ENCODE measurements at regions not wholly inside any gene's neighbourhood (a gene's known extent, or its start where the extent isn't known, plus 50 kb on each side); places are given as distances from the start of the nearest gene placed in this dataset.
"Not testable (repeated sequence)": the region's sequence is repeated elsewhere in the genome, so short reads cannot be mapped to it uniquely, and the experiment has no call there.

DNA sequence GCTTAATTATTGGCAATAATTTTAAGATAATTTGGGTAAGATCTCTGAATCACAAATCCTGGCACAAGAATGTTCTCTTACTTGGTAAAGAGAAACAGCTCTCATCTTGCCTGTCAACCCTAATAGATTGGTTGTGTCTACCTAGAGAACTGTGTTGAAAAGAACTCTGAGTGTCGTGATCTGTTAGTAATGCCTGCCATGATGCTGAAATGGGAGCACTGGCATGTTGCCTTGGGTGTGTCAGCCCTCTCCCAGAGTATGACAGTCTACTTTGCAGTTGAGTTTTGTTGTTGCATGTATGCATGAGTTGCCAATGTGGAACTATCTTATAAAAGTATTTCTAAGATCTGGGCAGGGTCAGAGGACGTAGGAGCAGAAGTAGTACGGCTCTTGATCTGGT lies 221.4 kb downstream of the MAF start:
- no peak overlapping the region for H3K9ac ChIP-seq (ENCODE audit: low read length)
- H3K79me1 ChIP-seq (replicated peaks; ENCODE audit: low read length, poor library complexity, severe bottlenecking), result no peaks in the 10 kb centered on the region
- H2BK120ac ChIP-seq (ENCODE audit: low read depth, low read length), result no peak overlapping the region
- no peak overlapping the region for H3K4ac ChIP-seq (ENCODE audit: low read depth in 1 of 2, low read length in 2 of 2)
- no peak overlapping the region for H2BK12ac ChIP-seq (ENCODE audit: low read length in 2 of 2)
- no peak overlapping the region for H3K18ac ChIP-seq (ENCODE audit: low read depth in 1 of 2, low read length in 2 of 2)
- H2AFZ ChIP-seq (ENCODE audit: low read depth, low read length), result no peak overlapping the region
- 64% methylated on average over 1 of the region's 3 CpGs for WGBS
- no peaks in the 10 kb centered on the region for H3K9me3 ChIP-seq (ENCODE audit: control insufficient read depth, low read length)
- H3K27ac ChIP-seq (ENCODE audit: low read length, poor library complexity, severe bottlenecking), result no peak overlapping the region
- no peak overlapping the region for H2BK5ac ChIP-seq (ENCODE audit: low read depth, low read length, poor library complexity, severe bottlenecking)
- H3K23ac ChIP-seq (ENCODE audit: low read length in 2 of 2), result no peak overlapping the region
- DNase-seq, result no peak
- H3K4me3 ChIP-seq (ENCODE audit: insufficient read depth in 1 of 2, low read depth in 1 of 2, low read length in 2 of 2), result no peak overlapping the region
- no peaks in the 10 kb centered on the region for H3K4me1 ChIP-seq (ENCODE audit: control insufficient read depth, insufficient read depth, low read depth, low read length)
- H4K91ac ChIP-seq (ENCODE audit: low read length), result no peak overlapping the region
- no peak overlapping the region for H4K8ac ChIP-seq (ENCODE audit: low read length)
- no peaks in the 10 kb centered on the region for H3K27me3 ChIP-seq (ENCODE audit: control insufficient read depth in 1 of 2, insufficient read depth in 1 of 2, low read length in 2 of 2)
- H3K36me3 ChIP-seq (ENCODE audit: control insufficient read depth in 1 of 2, insufficient read depth in 2 of 2, low read depth in 1 of 2, low read length in 2 of 2), result no peaks in the 10 kb centered on the region
- H3K4me2 ChIP-seq (ENCODE audit: low read length, poor library complexity, severe bottlenecking), result no peak overlapping the region
- H2AK5ac ChIP-seq (ENCODE audit: low read length, severe bottlenecking), result no peak overlapping the region
- no peak overlapping the region for H3K14ac ChIP-seq (ENCODE audit: low read length in 2 of 2)
- no peak overlapping the region for H2BK15ac ChIP-seq (ENCODE audit: low read depth, poor library complexity, severe bottlenecking)

GRCh38 chr16:79377082-79377481 lies 223.5 kb downstream of the MAF start:
- H3K23ac ChIP-seq (ENCODE audit: low read length in 2 of 2); H3K4me3 ChIP-seq (ENCODE audit: insufficient read depth in 1 of 2, low read depth in 1 of 2, low read length in 2 of 2); H2BK15ac ChIP-seq (ENCODE audit: low read depth, poor library complexity, severe bottlenecking); H3K36me3 ChIP-seq (ENCODE audit: control insufficient read depth in 1 of 2, insufficient read depth in 2 of 2, low read depth in 1 of 2, low read length in 2 of 2); H3K9me3 ChIP-seq (ENCODE audit: control insufficient read depth, low read length); H2BK5ac ChIP-seq (ENCODE audit: low read depth, low read length, poor library complexity, severe bottlenecking); H3K79me1 ChIP-seq (replicated peaks; ENCODE audit: low read length, poor library complexity, severe bottlenecking); H2BK120ac ChIP-seq (ENCODE audit: low read depth, low read length); H3K14ac ChIP-seq (ENCODE audit: low read length in 2 of 2); H3K4me2 ChIP-seq (ENCODE audit: low read length, poor library complexity, severe bottlenecking); H3K27ac ChIP-seq (ENCODE audit: low read length, poor library complexity, severe bottlenecking); H2AK5ac ChIP-seq (ENCODE audit: low read length, severe bottlenecking); H3K27me3 ChIP-seq (ENCODE audit: control insufficient read depth in 1 of 2, insufficient read depth in 1 of 2, low read length in 2 of 2); DNase-seq; H3K18ac ChIP-seq (ENCODE audit: low read depth in 1 of 2, low read length in 2 of 2); H3K4ac ChIP-seq (ENCODE audit: low read depth in 1 of 2, low read length in 2 of 2); H4K8ac ChIP-seq (ENCODE audit: low read length); H2BK12ac ChIP-seq (ENCODE audit: low read length in 2 of 2); H3K9ac ChIP-seq (ENCODE audit: low read length); H2AFZ ChIP-seq (ENCODE audit: low read depth, low read length); H4K91ac ChIP-seq (ENCODE audit: low read length); H3K4me1 ChIP-seq (ENCODE audit: control insufficient read depth, insufficient read depth, low read depth, low read length): not testable (repeated sequence)
- 100% methylated on average over 1 of the region's 5 CpGs for WGBS

GRCh38 chr16:79375351-79375750 lies 225.2 kb downstream of the MAF start:
- H2BK120ac ChIP-seq (ENCODE audit: low read depth, low read length), result no peak overlapping the region
- DNase-seq, result no peak
- no peak overlapping the region for H2BK12ac ChIP-seq (ENCODE audit: low read length in 2 of 2)
- no peak overlapping the region for H3K14ac ChIP-seq (ENCODE audit: low read length in 2 of 2)
- peaks cover 10% of the 10 kb centered on the region for H3K9me3 ChIP-seq (ENCODE audit: control insufficient read depth, low read length)
- H3K27me3 ChIP-seq (ENCODE audit: control insufficient read depth in 1 of 2, insufficient read depth in 1 of 2, low read length in 2 of 2), result no peaks in the 10 kb centered on the region
- no peak overlapping the region for H3K23ac ChIP-seq (ENCODE audit: low read length in 2 of 2)
- no peak overlapping the region for H2AFZ ChIP-seq (ENCODE audit: low read depth, low read length)
- no peak overlapping the region for H4K8ac ChIP-seq (ENCODE audit: low read length)
- no peaks in the 10 kb centered on the region for H3K79me1 ChIP-seq (replicated peaks; ENCODE audit: low read length, poor library complexity, severe bottlenecking)
- no peaks in the 10 kb centered on the region for H3K36me3 ChIP-seq (ENCODE audit: control insufficient read depth in 1 of 2, insufficient read depth in 2 of 2, low read depth in 1 of 2, low read length in 2 of 2)
- no peak overlapping the region for H3K4me3 ChIP-seq (ENCODE audit: insufficient read depth in 1 of 2, low read depth in 1 of 2, low read length in 2 of 2)
- no peak overlapping the region for H3K4ac ChIP-seq (ENCODE audit: low read depth in 1 of 2, low read length in 2 of 2)
- no peak overlapping the region for H4K91ac ChIP-seq (ENCODE audit: low read length)
- no peak overlapping the region for H3K27ac ChIP-seq (ENCODE audit: low read length, poor library complexity, severe bottlenecking)
- H2BK5ac ChIP-seq (ENCODE audit: low read depth, low read length, poor library complexity, severe bottlenecking), result no peak overlapping the region
- H3K18ac ChIP-seq (ENCODE audit: low read depth in 1 of 2, low read length in 2 of 2), result no peak overlapping the region
- H2BK15ac ChIP-seq (ENCODE audit: low read depth, poor library complexity, severe bottlenecking), result no peak overlapping the region
- no peaks in the 10 kb centered on the region for H3K4me1 ChIP-seq (ENCODE audit: control insufficient read depth, insufficient read depth, low read depth, low read length)
- no peak overlapping the region for H2AK5ac ChIP-seq (ENCODE audit: low read length, severe bottlenecking)
- no peak overlapping the region for H3K4me2 ChIP-seq (ENCODE audit: low read length, poor library complexity, severe bottlenecking)
- H3K9ac ChIP-seq (ENCODE audit: low read length), result no peak overlapping the region

DNA sequence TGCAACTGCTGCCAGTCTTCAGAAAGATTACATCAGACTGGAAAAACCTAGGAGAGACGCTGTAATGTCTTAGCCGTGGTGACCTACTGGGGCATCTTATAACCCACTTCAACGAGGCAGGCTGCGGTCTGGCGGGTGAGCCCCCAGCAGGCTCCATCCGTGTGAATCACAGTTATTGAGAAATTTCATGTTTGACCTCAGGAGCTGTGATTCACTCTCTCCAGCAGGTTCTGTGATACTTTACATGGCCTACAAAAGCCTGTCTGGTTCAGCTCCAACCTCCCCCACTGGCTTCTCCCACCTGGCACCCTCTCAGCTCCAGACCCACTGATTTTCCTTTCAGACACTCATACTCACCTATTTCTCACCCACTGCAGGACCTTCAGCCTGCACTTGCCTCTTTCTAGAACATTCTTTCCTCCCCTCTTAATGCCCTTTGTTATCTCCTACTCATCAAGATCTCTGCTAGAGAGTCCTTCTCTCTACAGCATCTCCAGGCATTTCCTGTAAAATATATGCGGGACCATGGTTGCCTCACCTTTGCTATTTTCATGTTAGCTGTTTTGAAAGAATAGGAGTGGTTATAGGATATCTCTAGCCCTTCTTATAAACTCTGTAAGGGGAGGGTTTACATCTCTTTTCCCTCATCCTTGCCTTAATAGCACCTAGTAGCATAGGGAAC lies 227.9 kb downstream of the MAF start:
- no peak overlapping the region for H3K14ac ChIP-seq (ENCODE audit: low read length in 2 of 2)
- no peak overlapping the region for H3K4me2 ChIP-seq (ENCODE audit: low read length, poor library complexity, severe bottlenecking)
- no peak overlapping the region for H3K23ac ChIP-seq (ENCODE audit: low read length in 2 of 2)
- H3K18ac ChIP-seq (ENCODE audit: low read depth in 1 of 2, low read length in 2 of 2), result no peak overlapping the region
- H3K79me1 ChIP-seq (replicated peaks; ENCODE audit: low read length, poor library complexity, severe bottlenecking), result no peaks in the 10 kb centered on the region
- no peak overlapping the region for H3K4ac ChIP-seq (ENCODE audit: low read depth in 1 of 2, low read length in 2 of 2)
- H2BK15ac ChIP-seq (ENCODE audit: low read depth, poor library complexity, severe bottlenecking), result no peak overlapping the region
- no peak overlapping the region for H2AK5ac ChIP-seq (ENCODE audit: low read length, severe bottlenecking)
- H2BK12ac ChIP-seq (ENCODE audit: low read length in 2 of 2), result no peak overlapping the region
- WGBS, result 60% methylated on average over 6 of the region's 7 CpGs
- no peak overlapping the region for H3K4me3 ChIP-seq (ENCODE audit: insufficient read depth in 1 of 2, low read depth in 1 of 2, low read length in 2 of 2)
- H3K9ac ChIP-seq (ENCODE audit: low read length), result no peak overlapping the region
- peak overlapping the region; percentile 55 for H3K27ac ChIP-seq (ENCODE audit: low read length, poor library complexity, severe bottlenecking)
- H3K4me1 ChIP-seq (ENCODE audit: control insufficient read depth, insufficient read depth, low read depth, low read length), result no peaks in the 10 kb centered on the region
- no peaks in the 10 kb centered on the region for H3K36me3 ChIP-seq (ENCODE audit: control insufficient read depth in 1 of 2, insufficient read depth in 2 of 2, low read depth in 1 of 2, low read length in 2 of 2)
- H4K8ac ChIP-seq (ENCODE audit: low read length), result no peak overlapping the region
- no peak overlapping the region for H2AFZ ChIP-seq (ENCODE audit: low read depth, low read length)
- H2BK120ac ChIP-seq (ENCODE audit: low read depth, low read length), result no peak overlapping the region
- no peaks in the 10 kb centered on the region for H3K27me3 ChIP-seq (ENCODE audit: control insufficient read depth in 1 of 2, insufficient read depth in 1 of 2, low read length in 2 of 2)
- peaks cover 12% of the 10 kb centered on the region for H3K9me3 ChIP-seq (ENCODE audit: control insufficient read depth, low read length)
- H2BK5ac ChIP-seq (ENCODE audit: low read depth, low read length, poor library complexity, severe bottlenecking), result no peak overlapping the region
- peak; percentile 86 for DNase-seq
- no peak overlapping the region for H4K91ac ChIP-seq (ENCODE audit: low read length)
